Loucy (cell line): ENCODE measurements at regions not wholly inside any gene's neighbourhood (a gene's known extent, or its start where the extent isn't known, plus 50 kb on each side); places are given as distances from the start of the nearest gene placed in this dataset.

Source experiments
- EZH2phosphoT487 ChIP-seq: fragments of 200-600 bp; IDR thresholded peaks from 2 replicates; pipeline ENCODE4 v1.6.1; 2018; ENCODE audit warnings: antibody characterized with exemption, mild to moderate bottlenecking, moderate library complexity, borderline replicate concordance
- TF ChIP-seq, protein P1 (sequence below): fragments of 200-600 bp; sonication (generic); conservative IDR thresholded peaks from 2 replicates; pipeline ENCODE4 v1.5.1; 2014; ENCODE audit warnings: mild to moderate bottlenecking, antibody characterized with exemption, low read length

DNA sequence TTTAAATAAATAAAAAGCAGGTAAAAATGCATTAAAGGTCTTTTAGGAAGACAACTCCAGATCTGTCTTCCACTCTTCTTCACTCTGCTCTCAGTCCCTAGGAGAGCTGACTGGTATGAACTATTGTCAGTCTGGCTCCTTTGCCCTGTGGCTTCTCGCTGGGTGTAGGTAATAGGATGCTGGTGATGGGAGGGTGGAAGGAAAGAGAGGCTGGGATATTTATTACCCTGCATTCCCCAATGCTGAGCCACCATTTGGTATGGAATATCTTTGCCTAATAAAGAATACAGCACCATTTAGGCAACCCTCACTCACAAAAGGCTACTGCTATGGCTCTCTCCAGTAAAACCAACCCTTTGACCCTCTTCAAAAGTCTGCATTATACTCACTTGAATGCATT is 326.9 kb downstream of the CNTN3 start:
- TF ChIP-seq, protein P1, sequence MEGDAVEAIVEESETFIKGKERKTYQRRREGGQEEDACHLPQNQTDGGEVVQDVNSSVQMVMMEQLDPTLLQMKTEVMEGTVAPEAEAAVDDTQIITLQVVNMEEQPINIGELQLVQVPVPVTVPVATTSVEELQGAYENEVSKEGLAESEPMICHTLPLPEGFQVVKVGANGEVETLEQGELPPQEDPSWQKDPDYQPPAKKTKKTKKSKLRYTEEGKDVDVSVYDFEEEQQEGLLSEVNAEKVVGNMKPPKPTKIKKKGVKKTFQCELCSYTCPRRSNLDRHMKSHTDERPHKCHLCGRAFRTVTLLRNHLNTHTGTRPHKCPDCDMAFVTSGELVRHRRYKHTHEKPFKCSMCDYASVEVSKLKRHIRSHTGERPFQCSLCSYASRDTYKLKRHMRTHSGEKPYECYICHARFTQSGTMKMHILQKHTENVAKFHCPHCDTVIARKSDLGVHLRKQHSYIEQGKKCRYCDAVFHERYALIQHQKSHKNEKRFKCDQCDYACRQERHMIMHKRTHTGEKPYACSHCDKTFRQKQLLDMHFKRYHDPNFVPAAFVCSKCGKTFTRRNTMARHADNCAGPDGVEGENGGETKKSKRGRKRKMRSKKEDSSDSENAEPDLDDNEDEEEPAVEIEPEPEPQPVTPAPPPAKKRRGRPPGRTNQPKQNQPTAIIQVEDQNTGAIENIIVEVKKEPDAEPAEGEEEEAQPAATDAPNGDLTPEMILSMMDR, result no peak
- no peak for TF ChIP-seq EZH2phosphoT487
